CD1c-positive myeloid dendritic cell (primary cell): ENCODE measurements at regions not wholly inside any gene's neighbourhood (a gene's known extent, or its start where the extent isn't known, plus 50 kb on each side); places are given as distances from the start of the nearest gene placed in this dataset.
"Not testable (repeated sequence)": the region's sequence is repeated elsewhere in the genome, so short reads cannot be mapped to it uniquely, and the experiment has no call there.

ENCODE experiments used
- DNase-seq: peaks from one replicate; pipeline ENCODE4 v3.0.0-alpha.2; 2016; ENCODE audit errors: extremely low spot score

GRCh38 chr17:53633856-53634255, 188.9 kb upstream of the KIF2B start:
- no peak for DNase-seq

- no peak for DNase-seq
Measured at GRCh38 chr17:53631486-53631885, 191.2 kb upstream of the KIF2B start.

- no peak for DNase-seq
Measured at GRCh38 chr17:53630638-53631037, 192.1 kb upstream of the KIF2B start.

- DNase-seq, result no peak
Measured at GRCh38 chr17:53630115-53630514, 192.6 kb upstream of the KIF2B start.

- no peak for DNase-seq
Measured at GRCh38 chr17:53629188-53629587, 193.5 kb upstream of the KIF2B start.

GRCh38 chr17:53628011-53628410, 194.7 kb upstream of the KIF2B start:
- DNase-seq, result no peak

- DNase-seq, result no peak
Measured at GRCh38 chr17:53627511-53627910, 195.2 kb upstream of the KIF2B start.

- DNase-seq, result no peak
Measured at GRCh38 chr17:53626286-53626685, 196.4 kb upstream of the KIF2B start.

- no peak for DNase-seq
Measured at GRCh38 chr17:53619025-53619424, 203.7 kb upstream of the KIF2B start.

GRCh38 chr17:53608208-53608607, 214.5 kb upstream of the KIF2B start:
- DNase-seq, result not testable (repeated sequence)

GRCh38 chr17:53607475-53607874, 215.3 kb upstream of the KIF2B start:
- no peak for DNase-seq

GRCh38 chr17:53588317-53588716, 234.4 kb upstream of the KIF2B start:
- DNase-seq, result no peak

GRCh38 chr17:53574038-53574437, 248.7 kb upstream of the KIF2B start:
- DNase-seq, result no peak

GRCh38 chr17:53571342-53571741, 251.4 kb upstream of the KIF2B start:
- DNase-seq, result no peak

- DNase-seq, result no peak
Measured at GRCh38 chr17:53570731-53571130, 252.0 kb upstream of the KIF2B start.

- no peak for DNase-seq
Measured at GRCh38 chr17:53560953-53561352, 261.8 kb upstream of the KIF2B start.

GRCh38 chr17:53548252-53548651, 274.5 kb upstream of the KIF2B start:
- no peak for DNase-seq

GRCh38 chr17:53543472-53543871, 279.3 kb upstream of the KIF2B start:
- DNase-seq, result no peak

GRCh38 chr17:53538129-53538617, 284.6 kb upstream of the KIF2B start:
- no peak for DNase-seq

- DNase-seq, result no peak
Measured at GRCh38 chr17:53527473-53527872, 295.3 kb upstream of the KIF2B start.

- DNase-seq, result no peak
Measured at GRCh38 chr17:53525590-53525989, 297.1 kb upstream of the KIF2B start.

GRCh38 chr17:53516636-53517035, 306.1 kb upstream of the KIF2B start:
- no peak for DNase-seq

- DNase-seq, result no peak
Measured at GRCh38 chr17:53499277-53499676, 323.4 kb upstream of the KIF2B start.

- no peak for DNase-seq
Measured at GRCh38 chr17:53496356-53496755, 326.4 kb upstream of the KIF2B start.

GRCh38 chr17:53492532-53492931, 330.2 kb upstream of the KIF2B start:
- no peak for DNase-seq
